Natural killer cell (primary cell): ENCODE measurements at regions not wholly inside any gene's neighbourhood (a gene's known extent, or its start where the extent isn't known, plus 50 kb on each side); places are given as distances from the start of the nearest gene placed in this dataset.
"Not testable (repeated sequence)": the region's sequence is repeated elsewhere in the genome, so short reads cannot be mapped to it uniquely, and the experiment has no call there.

ENCODE experiments used
- ATAC-seq, 3 donors: fragments of 150-1000 bp in 2 of 3; fragments of 200-7000 bp in 1 of 3; cut with Tn5 transposase; 1 replicate in 1 of 3; 2 replicates in 2 of 3; pipeline ENCODE4 v1.10.0; 2021; ENCODE audit warnings: mild to moderate bottlenecking in 2 of 3, moderate library complexity in 2 of 3
- DNase-seq, 2 donors: peaks; one replicate each; pipeline versions ENCODE4 v3.0.0 to v3.0.0-alpha.2; 2013 to 2021; ENCODE audit warnings: mixed read lengths in 1 of 2
- H3K27ac ChIP-seq: one replicate; pipeline ENCODE4 v1.5.1; 2013; ENCODE audit warnings: mild to moderate bottlenecking, low read length
- H3K27me3 ChIP-seq: one replicate; pipeline ENCODE4 v1.6.1; 2013; ENCODE audit warnings: low read length; ENCODE audit not compliant: control insufficient read depth, insufficient read depth
- H3K36me3 ChIP-seq: one replicate; pipeline ENCODE4 v1.6.1; 2013; ENCODE audit warnings: low read length; ENCODE audit not compliant: control insufficient read depth, insufficient read depth
- H3K4me1 ChIP-seq: one replicate; pipeline ENCODE4 v1.6.1; 2013; ENCODE audit warnings: low read length; ENCODE audit not compliant: control insufficient read depth, insufficient read depth
- H3K4me3 ChIP-seq: one replicate; pipeline ENCODE4 v1.5.1; 2013; ENCODE audit warnings: low read length
- H3K9me3 ChIP-seq: one replicate; pipeline ENCODE4 v1.6.1; 2013; ENCODE audit warnings: low read length; ENCODE audit not compliant: control insufficient read depth, insufficient read depth
- H3K27ac Mint-ChIP-seq, 2 donors: one replicate each; pipeline ENCODE4 v1.8.0; 2022; ENCODE audit warnings: mild to moderate bottlenecking in 2 of 2, mixed read lengths in 2 of 2, moderate library complexity in 1 of 2
- H3K27me3 Mint-ChIP-seq, 2 donors: one replicate each; pipeline ENCODE4 v1.8.0; 2022; ENCODE audit warnings: low read depth in 2 of 2, mixed read lengths in 2 of 2
- H3K36me3 Mint-ChIP-seq: one replicate; pipeline ENCODE4 v1.8.0; 2022; ENCODE audit warnings: mixed read lengths
- H3K4me1 Mint-ChIP-seq, 2 donors: one replicate each; pipeline ENCODE4 v1.8.0; 2022; ENCODE audit warnings: mixed read lengths in 2 of 2
- H3K4me3 Mint-ChIP-seq: one replicate; pipeline ENCODE4 v1.8.0; 2022; ENCODE audit warnings: mild to moderate bottlenecking, moderate library complexity, mixed read lengths
- H3K9me3 Mint-ChIP-seq, 2 donors: one replicate each; pipeline ENCODE4 v1.8.0; 2022; ENCODE audit warnings: mixed read lengths in 2 of 2
- WGBS: methylation state at CpG from one replicate; pipeline ENCODE4 v1.1.7; 2013; ENCODE audit warnings: missing lambda C conversion rate; ENCODE audit not compliant: insufficient coverage; 5-methylcytosine and 5-hydroxymethylcytosine counted together
- intact Hi-C: fragments of 100-400 bp; cut with micrococcal nuclease; formaldehyde crosslinking; loops from one replicate; pipeline ENCODE4 v1.14.2; 2022
- TF ChIP-seq, protein P1 (sequence below): fragments of 200-600 bp; IDR thresholded peaks from one replicate; pipeline ENCODE4 v1.8.0; 2022; ENCODE audit warnings: antibody characterized with exemption

DNA sequence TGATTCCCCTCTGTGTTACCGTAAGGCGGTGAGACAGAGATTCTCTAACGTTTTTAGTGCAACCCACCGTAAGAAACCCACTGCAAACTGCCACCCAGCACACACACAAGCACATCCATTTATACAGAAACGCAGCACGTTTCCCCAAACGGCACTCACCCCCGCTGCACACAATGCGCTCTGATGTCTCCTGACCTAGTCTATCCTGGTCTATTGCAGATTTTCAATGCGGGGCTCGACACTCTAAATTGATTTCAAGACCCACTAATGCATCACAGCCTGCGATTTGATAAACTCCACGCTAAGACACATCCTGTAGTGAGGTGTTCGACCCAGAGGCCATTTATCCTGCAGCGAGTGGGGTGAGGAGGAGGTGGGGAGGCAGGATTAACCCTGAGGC, 63.7 kb upstream of the SULF2 start:
- no peaks in the 10 kb centered on the region for H3K4me1 Mint-ChIP-seq
- H3K27me3 Mint-ChIP-seq: peaks cover 0 to 8% of the 10 kb centered on the region in 2 donors
- Histone ChIP-seq H3K36me3 (no peaks in the 10 kb centered on the region), H3K27ac (no peak overlapping the region), H3K4me3 (no peak overlapping the region), H3K4me1 (no peaks in the 10 kb centered on the region), H3K9me3 (no peaks in the 10 kb centered on the region), H3K27me3 (no peaks in the 10 kb centered on the region)
- H3K4me3 Mint-ChIP-seq: no peak overlapping the region
- intact Hi-C loops: no loop called here
- DNase-seq (no peak), ATAC-seq (no peak)
- no peak overlapping the region for H3K27ac Mint-ChIP-seq
- WGBS: 87% methylated on average over 14 of the region's 15 CpGs
- no peaks in the 10 kb centered on the region for H3K36me3 Mint-ChIP-seq
- TF ChIP-seq, protein P1, sequence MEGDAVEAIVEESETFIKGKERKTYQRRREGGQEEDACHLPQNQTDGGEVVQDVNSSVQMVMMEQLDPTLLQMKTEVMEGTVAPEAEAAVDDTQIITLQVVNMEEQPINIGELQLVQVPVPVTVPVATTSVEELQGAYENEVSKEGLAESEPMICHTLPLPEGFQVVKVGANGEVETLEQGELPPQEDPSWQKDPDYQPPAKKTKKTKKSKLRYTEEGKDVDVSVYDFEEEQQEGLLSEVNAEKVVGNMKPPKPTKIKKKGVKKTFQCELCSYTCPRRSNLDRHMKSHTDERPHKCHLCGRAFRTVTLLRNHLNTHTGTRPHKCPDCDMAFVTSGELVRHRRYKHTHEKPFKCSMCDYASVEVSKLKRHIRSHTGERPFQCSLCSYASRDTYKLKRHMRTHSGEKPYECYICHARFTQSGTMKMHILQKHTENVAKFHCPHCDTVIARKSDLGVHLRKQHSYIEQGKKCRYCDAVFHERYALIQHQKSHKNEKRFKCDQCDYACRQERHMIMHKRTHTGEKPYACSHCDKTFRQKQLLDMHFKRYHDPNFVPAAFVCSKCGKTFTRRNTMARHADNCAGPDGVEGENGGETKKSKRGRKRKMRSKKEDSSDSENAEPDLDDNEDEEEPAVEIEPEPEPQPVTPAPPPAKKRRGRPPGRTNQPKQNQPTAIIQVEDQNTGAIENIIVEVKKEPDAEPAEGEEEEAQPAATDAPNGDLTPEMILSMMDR: no peak
- H3K9me3 Mint-ChIP-seq: no peaks in the 10 kb centered on the region

DNA sequence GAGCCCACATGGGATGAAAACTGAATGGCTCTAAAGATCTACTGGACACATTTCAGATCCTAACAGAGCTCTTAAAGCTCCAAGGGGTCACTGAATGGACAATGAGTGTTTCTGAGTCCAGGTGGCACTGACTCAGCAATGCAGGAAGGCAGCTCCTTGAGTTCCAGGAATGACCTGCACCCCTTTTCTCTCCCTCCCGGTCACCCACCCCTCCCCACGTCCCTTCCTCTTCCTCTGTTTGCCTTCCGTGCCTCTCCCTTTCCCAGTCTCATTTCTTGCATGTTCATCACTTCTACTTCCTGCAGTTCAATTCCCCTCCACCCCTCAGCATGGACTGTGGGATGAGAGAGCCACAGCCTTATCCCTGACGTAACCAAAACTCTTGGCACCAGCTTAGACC, 63.3 kb upstream of the SULF2 start:
- H3K9me3 Mint-ChIP-seq, H3K27me3 ChIP-seq, H3K27ac Mint-ChIP-seq, H3K9me3 ChIP-seq, H3K27me3 Mint-ChIP-seq, H3K27ac ChIP-seq, ATAC-seq, DNase-seq, intact Hi-C loops, H3K4me3 ChIP-seq, H3K4me3 Mint-ChIP-seq, H3K36me3 Mint-ChIP-seq, H3K4me1 ChIP-seq, H3K36me3 ChIP-seq, H3K4me1 Mint-ChIP-seq: not testable (repeated sequence)
- 51% methylated on average over 4 of the region's 4 CpGs for WGBS

DNA sequence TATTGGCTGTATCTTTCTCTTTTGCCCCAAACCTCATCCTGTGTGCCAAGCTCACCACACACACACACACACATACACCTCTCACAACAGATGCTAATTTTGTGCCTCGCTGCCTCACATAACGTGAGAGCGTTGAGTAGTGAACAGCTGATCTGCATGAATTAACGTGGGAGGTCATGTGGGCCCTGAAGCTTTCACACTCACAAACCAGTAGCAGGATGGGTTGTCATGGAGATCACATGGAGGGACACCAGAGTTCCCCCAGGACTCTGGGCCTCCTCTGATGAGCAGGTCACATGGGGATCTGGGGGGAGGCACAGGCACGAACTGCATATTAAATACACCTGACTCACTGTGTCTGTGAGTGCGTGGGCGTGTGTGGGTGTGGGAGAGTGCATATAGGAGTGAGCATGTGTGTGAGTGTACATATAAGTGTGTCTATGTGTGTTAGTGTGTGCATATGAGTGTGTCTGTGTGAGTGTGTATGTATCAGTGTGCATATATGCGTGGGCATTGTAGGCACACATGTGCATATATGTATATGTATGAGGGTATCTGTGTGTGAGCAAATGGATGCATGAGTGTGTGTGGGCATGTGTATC, 62.7 kb upstream of the SULF2 start:
- peak in 1 of 3 donors; percentile 11 for ATAC-seq
- TF ChIP-seq, protein P1: no peak
- H3K4me1 Mint-ChIP-seq: no peaks in the 10 kb centered on the region
- Histone ChIP-seq H3K36me3 (no peaks in the 10 kb centered on the region), H3K27ac (no peak overlapping the region), H3K27me3 (no peaks in the 10 kb centered on the region), H3K9me3 (no peaks in the 10 kb centered on the region), H3K4me3 (no peak overlapping the region), H3K4me1 (no peaks in the 10 kb centered on the region)
- WGBS: 75% methylated on average over 7 of the region's 8 CpGs
- H3K27me3 Mint-ChIP-seq: peaks cover 0 to 8% of the 10 kb centered on the region in 2 donors
- H3K9me3 Mint-ChIP-seq: no peaks in the 10 kb centered on the region
- DNase-seq: no peak
- no peak overlapping the region for H3K27ac Mint-ChIP-seq
- H3K4me3 Mint-ChIP-seq: no peak overlapping the region
- no peaks in the 10 kb centered on the region for H3K36me3 Mint-ChIP-seq
- intact Hi-C loops: no loop called here

DNA sequence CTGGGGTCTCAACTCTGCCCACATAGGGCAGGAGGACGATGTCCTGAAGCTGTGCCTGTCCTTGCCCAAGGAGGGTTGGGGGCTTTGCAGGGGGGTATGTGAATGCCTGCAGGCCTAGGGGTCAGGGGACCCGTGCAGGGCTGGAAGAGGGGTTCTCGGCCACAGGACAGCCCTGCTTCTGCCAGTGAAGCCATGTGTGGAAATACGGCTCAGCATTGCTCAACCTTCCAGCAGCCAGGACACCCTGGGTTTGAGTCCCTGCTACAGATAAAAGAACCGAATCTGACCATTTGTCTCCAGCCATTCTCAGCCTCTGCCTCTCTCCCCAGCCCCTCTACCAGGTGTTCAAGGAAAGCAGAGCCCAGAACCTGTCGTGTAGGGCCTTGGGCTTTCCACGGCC, 61.9 kb upstream of the SULF2 start:
- H3K4me3 ChIP-seq, intact Hi-C loops: not testable (repeated sequence)

DNA sequence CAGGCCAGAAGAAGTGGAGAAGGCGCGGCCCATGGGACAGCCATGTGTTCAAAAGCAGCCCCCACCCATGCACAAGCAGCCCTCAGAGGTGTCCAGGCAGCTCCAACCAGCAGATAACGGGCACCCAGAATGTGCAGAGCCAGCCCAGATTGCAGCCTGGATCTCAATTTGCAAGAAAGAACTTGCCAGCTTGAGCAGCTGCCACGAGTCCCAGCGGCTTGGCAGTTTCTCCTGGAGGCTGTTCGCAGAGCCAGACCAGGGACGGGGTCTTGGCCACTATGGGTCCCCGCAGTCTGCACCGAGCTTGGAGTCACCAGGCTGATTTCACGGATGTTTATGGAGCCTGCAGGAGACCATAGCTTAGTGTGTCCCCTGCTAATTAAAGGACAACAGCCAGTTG, 61.4 kb upstream of the SULF2 start:
- H3K36me3 Mint-ChIP-seq, H3K36me3 ChIP-seq, H3K27me3 ChIP-seq, intact Hi-C loops, H3K4me1 ChIP-seq, H3K27me3 Mint-ChIP-seq, ATAC-seq, H3K4me3 Mint-ChIP-seq, H3K4me3 ChIP-seq, DNase-seq, H3K9me3 ChIP-seq, H3K9me3 Mint-ChIP-seq, H3K27ac ChIP-seq, H3K4me1 Mint-ChIP-seq, H3K27ac Mint-ChIP-seq: not testable (repeated sequence)
- 90% methylated on average over 10 of the region's 10 CpGs for WGBS

More for the DNA sequence above, 61.9 kb upstream of the SULF2 start:
- H3K9me3 ChIP-seq, DNase-seq, H3K4me3 Mint-ChIP-seq, H3K27me3 Mint-ChIP-seq, H3K36me3 ChIP-seq, H3K27ac ChIP-seq, H3K9me3 Mint-ChIP-seq, H3K4me1 ChIP-seq, H3K27me3 ChIP-seq, H3K4me1 Mint-ChIP-seq, ATAC-seq, H3K27ac Mint-ChIP-seq, H3K36me3 Mint-ChIP-seq: not testable (repeated sequence)
- 79% methylated on average over 7 of the region's 7 CpGs for WGBS

DNA sequence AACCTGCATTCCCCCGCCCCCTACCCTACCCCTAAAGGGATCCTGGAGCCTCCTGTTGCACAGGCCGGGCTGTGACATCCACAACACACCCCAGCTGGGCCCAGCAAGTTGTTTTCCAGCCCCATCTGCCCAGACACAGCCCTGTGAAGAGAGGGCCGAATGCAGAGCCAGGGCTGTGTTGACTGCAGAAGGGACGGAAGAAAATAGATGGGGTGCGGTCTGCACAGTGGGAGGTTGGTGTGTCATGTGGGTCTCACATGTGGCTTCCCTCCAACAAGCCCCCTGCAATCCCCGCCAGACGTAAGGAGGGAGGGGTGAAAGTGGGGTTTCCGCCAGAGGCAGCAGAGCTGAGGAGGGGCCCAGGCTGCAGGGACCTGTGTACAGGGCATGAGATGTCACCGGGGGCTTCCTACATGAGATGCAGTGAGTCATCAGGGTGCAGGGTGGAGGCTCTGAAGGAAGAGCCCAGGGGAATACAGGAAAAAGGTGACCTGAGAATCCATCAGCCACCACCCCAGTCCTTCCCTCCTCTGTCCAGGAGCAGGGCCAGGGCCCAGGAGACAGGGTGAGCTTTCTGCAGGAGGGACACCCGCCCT, 60.2 kb upstream of the SULF2 start:
- H3K27ac ChIP-seq, H3K9me3 Mint-ChIP-seq, intact Hi-C loops, H3K36me3 ChIP-seq, H3K4me1 Mint-ChIP-seq, H3K4me1 ChIP-seq, H3K36me3 Mint-ChIP-seq, H3K27me3 Mint-ChIP-seq, ATAC-seq, H3K4me3 Mint-ChIP-seq, H3K4me3 ChIP-seq, H3K27ac Mint-ChIP-seq, H3K27me3 ChIP-seq, DNase-seq, H3K9me3 ChIP-seq: not testable (repeated sequence)
- 81% methylated on average over 9 of the region's 10 CpGs for WGBS

DNA sequence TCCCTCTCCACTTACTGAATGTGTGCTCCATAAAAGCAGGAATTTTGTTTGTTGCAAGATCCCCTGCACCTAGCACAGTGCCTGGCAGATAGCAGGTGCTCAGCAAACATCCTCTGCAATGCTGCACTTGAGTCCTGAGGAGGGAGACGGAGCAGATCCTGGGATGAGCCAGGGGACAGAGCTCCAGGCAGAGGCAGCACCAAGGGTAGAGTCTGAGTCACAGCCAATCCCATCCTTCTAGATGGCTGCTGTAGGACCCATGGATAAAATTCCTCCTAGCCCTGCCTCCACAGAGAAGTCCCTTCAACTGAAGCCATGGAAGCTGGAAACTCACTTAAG, 59.3 kb upstream of the SULF2 start:
- not testable (repeated sequence) for H3K27me3 Mint-ChIP-seq, H3K36me3 Mint-ChIP-seq
- WGBS: 86% methylated on average over 1 of the region's 1 CpG

More for the DNA sequence above, 59.3 kb upstream of the SULF2 start:
- H3K36me3 ChIP-seq, H3K4me1 ChIP-seq, H3K4me3 ChIP-seq, intact Hi-C loops, H3K27ac Mint-ChIP-seq, H3K27me3 ChIP-seq, H3K4me1 Mint-ChIP-seq, ATAC-seq, H3K27ac ChIP-seq, H3K9me3 ChIP-seq, DNase-seq, H3K4me3 Mint-ChIP-seq, H3K9me3 Mint-ChIP-seq: not testable (repeated sequence)
